ENCODE measurements at regions not wholly inside any gene's neighbourhood (a gene's known extent, or its start where the extent isn't known, plus 50 kb on each side); places are given as distances from the start of the nearest gene placed in this dataset.

DNA sequence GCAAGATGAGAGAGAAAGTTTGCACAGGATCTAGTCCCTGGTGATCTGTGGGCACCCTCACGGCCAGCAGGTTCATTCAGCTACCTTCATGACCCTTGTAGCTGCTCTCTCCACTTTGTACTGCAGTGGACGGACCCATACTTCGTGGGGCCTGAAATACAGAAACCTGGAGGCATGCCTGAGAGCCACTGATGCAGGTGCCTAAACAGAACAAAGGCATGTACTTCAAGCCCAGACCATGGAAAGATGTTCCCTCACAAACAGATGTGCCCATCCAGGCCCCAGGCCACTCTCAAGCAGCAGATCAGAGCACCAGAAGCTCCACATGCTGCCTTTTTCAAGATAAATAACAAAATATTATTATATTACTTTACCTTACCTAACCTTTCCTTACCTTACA, 1629.0 kb downstream of the ARAP2 start:
- no peak for ATAC-seq
- intact Hi-C loops (cut with DNase I, micrococcal nuclease) = no loop called here
- DNase-seq = no peak

DNA sequence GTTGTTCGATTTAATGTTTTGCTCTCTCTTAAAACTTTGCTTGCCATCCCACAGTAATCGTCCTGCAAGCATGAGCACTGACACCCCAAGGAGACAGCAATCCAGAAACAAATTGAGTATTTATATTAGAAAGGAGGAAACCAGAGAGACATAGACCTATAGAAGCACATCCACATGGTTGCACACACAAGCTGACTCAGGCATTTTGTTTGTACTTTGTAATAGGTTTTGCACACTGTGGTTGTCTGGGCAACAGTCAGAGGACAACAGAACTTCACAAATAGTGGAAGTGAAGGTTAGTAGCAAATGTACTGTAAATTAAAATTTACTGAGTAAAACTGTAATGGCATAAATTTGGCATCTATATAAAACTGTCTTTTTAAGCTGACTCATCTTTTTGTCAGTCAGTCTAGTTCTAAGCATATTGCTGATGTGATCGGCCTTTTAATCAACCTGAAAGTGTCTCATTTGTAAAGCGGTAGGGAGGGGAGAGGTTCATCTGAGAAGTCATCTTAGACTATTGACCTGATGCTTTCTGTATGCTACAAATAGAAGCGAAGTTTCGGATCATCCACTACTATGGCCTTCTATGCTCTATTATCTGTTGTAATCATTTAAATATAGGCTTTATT, 1624.7 kb downstream of the ARAP2 start:
- DNase-seq = no peak
- ATAC-seq = no peak
- intact Hi-C loops (cut with DNase I, micrococcal nuclease) = no loop called here

DNA sequence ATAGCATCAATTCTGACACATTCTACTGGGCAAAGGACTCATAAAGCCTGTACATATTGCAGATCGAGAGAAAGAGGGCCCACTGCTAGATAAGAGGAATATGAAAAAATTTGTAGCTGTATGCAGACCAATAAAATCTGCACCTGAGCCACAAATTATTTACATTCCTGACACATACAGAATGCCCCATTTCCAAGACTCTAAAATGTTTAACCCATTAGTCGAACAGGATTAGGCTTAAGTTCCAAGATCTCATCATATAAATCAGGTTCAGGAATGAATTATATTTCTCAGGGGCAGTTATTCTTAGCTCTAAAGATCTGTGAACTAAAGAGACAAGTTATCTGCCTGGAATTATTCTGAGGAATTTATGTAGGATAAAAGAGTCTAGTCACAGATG, 1615.8 kb downstream of the ARAP2 start:
- intact Hi-C loops (cut with DNase I, micrococcal nuclease) = no loop called here
- no peak for ATAC-seq
- DNase-seq = no peak

DNA sequence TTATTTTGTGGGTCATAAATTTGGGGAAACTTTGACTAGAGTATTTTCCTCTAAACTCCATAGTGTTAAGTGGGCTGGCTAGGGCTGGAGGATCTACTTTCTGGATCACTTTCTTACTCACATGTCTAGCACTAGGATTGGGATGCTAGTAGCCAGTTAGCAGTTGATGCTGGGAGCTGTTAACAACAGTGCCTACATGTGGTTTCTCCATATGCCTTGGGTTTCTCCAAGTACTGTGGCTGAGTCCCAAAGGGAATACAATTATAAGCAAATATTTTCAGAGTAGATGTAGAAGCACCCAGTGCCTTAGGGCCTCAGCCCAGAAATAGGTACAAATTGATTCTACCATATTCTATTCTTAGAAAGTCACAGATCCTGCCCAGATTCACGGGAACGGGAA, 1614.9 kb downstream of the ARAP2 start:
- ATAC-seq = no peak
- DNase-seq = no peak
- intact Hi-C loops (cut with DNase I, micrococcal nuclease) = no loop called here

DNA sequence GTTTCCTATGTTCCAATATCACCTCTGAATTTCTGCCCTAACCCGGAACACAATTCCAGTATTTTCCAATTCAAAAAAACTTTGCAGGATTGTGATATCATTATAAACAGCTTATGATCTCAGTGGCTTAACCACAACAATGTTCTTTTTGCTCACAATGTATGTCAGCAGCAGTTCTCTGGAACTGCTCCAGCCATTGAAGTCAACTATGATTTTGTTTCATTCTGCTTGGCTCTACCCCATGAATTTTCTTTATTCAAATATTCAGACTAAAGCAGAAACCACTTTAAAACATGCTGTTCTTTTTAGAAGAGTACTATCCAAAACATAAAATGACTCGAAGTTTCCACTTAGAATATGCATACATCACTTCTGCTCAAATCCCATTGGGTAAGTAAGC, 1611.1 kb downstream of the ARAP2 start:
- no peak for ATAC-seq
- no peak for DNase-seq
- intact Hi-C loops (cut with DNase I, micrococcal nuclease) = no loop called here

DNA sequence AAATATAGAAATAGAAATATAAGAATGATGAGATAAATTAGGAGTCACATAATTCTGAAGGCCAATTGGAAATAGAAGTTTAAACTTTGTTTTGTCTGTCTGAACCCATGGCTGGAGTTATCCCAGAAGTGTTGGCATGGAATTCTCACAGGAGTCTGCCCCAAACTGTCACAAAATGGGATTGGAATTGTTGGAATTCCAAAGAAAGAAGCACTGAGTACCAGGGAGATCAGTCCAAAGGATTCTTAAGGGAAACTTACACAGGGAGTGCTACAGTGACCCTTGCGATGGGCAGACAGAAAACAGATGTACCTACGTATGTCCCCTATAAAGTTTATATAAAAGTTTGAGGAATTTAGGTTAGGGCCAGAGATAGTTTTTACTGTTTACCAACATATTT, 1607.7 kb downstream of the ARAP2 start:
- ATAC-seq = no peak
- intact Hi-C loops (cut with DNase I, micrococcal nuclease) = no loop called here
- no peak for DNase-seq

DNA sequence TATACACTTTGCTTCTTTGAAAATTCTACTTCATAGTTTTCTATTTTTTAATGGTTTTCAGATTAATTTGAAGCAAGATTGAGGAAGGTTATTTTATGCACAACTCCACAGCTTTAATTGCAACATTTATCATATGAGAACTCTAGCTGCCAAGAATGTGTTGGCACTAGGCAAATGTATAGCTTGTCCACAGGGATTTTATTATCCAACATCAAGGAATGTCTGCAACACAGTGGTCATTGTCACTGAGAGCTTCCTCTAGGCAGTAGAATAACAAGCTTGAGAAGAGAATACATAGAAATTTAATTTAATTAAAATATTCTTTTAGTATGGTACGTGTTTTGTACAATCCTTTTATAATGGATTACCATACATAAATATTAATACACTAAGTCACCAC, 1600.8 kb downstream of the ARAP2 start:
- intact Hi-C loops (cut with DNase I, micrococcal nuclease) = no loop called here
- ATAC-seq = no peak

DNA sequence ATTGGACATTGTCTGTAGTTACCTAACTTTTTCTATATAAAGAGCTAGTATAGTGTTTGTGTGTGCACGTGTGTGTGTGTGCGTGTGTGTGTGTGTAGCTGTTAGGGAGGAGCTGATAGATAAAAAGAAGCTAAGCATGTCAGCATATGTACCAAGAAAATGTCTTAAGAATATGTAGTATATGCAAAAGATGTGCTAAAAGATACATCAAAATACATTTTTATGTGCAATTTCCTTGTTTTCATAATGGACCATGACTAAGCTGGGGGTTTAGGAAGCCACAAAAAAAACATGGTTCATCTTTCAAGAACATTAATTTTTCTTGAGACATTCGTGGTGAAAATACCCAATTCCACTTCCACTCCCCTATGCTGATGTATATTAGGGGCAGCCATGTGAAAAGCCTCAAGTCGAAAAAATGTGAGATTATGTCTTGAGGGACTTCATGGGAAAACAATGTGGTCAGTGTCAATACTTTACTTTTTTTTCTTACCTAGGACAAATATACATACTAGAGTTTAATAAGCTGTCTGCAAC, 1599.7 kb downstream of the ARAP2 start:
- intact Hi-C loops (cut with DNase I, micrococcal nuclease) = no loop called here
- DNase-seq = no peak
- ATAC-seq = no peak

More for the DNA sequence above, 1600.8 kb downstream of the ARAP2 start:
- DNase-seq = no peak

DNA sequence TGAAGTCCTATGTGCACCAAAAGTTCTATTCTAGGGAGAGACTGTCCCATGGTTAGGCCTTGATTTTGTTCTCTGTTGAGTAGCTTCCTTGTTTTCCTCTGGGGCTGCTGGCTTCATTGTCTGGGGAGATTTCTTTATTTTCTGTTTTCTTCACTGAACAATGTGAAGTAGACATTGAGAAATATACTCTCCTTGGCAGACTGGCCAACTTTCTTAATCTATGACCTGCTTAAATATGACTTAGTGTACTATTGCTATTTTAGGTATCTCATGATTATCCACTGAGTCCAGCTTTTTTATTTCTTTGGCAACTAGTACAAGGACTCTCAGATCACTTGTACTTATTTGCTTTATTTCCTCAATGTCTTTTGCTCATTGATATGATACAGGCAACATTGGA, 1594.6 kb downstream of the ARAP2 start:
- intact Hi-C loops (cut with DNase I, micrococcal nuclease) = no loop called here
- DNase-seq = no peak
- no peak for ATAC-seq

DNA sequence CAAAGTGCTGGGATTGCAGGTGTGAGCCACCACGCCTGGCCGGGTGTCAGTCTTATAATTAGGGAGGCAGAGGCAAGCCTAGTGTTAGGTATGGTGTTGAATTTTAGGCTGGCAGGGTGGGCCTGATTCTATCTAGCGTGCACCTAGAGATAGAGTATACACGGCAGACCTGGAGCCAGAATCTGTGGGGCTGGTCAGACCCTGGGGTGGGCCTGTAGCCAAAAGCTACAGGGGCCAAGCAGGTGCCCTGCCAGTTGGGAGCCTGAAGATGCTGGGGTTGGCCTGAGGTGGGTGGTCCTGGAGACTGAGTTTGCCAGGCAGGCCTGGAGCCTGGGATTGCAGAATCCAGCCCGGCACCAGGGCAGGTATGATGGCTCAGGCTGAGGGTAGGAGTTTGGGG, 1580.3 kb downstream of the ARAP2 start:
- DNase-seq (no peak), ATAC-seq (no peak)
- intact Hi-C loops (cut with DNase I, micrococcal nuclease) = no loop called here

DNA sequence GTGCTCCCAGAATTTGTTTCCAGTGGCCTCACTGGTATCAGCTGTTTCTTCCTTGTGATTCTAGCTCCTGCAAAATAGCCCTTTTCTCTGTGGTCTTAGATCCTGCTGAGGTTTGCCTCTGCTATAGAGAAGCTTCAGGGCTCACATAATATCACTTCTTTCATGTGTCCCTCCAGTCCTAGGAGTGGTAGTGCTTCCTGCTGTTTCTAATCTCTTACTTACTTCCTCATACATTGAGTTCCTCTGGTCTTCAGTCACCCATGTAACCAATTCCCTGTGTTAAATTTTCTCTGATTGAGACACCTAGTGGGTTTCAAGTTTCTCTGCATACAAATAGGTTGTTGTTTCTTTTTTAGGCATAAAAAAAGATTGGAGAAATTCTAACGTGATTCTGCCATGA, 1567.9 kb downstream of the ARAP2 start:
- no peak for DNase-seq
- no peak for ATAC-seq
- intact Hi-C loops (cut with DNase I, micrococcal nuclease) = no loop called here

DNA sequence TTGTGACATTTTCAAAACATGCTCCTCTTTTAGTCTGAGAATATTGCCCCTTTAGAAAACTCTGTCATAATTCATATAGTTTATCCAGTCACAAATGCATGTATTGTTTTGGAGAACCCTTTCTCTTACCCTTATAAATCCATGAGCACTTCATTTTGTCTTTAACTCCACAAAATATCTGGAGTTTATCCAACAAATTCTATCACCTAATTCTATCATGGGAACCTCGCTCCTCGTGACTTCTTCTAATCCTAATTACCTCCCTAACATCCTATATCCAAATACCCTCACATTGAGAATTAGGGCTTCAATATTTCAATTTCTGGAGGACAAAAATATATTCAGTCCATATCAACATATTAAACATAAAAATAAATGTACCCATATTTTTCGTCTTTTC, 1565.9 kb downstream of the ARAP2 start:
- ATAC-seq (no peak), DNase-seq (no peak)
- intact Hi-C loops (cut with DNase I, micrococcal nuclease) = no loop called here

DNA sequence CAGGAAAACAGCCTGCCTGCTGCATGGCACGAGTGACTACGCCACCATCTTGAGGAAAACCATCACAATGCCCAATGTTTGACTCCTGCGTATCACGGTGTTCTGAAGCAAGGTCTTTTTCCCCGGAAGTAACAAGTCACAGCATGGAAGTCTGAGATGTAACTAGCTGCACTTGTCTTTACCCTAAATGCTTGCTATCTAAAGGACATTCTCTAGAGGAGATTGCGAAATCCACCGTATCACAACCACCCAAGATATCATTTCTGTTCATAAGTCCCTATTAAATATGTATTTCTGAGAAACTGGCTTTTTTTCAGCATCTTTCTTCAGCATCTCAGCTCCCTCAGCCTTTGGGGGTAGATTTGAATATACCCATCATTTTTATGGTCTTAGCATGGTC, 1565.1 kb downstream of the ARAP2 start:
- intact Hi-C loops (cut with DNase I, micrococcal nuclease) = no loop called here
- ATAC-seq (no peak), DNase-seq (no peak)

DNA sequence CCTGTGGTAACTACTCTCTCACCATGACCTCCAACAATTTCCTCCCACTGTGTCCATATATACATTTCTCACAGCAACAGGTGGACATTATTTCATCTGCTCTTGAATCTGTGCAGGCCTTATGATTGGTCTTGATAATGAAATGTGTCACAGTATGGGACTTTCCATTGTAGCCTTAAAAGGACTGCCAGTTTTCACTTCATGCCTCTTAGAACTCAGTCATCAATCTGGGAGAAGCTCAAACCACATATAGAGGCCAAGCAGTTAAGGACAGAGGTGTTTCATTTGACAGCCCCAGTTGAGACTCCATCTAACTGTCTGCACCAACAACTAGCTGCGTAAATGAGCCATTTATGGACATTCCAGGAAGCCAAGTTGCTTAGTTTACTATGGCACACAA, 1534.8 kb downstream of the ARAP2 start:
- DNase-seq = no peak
- no peak for ATAC-seq
- intact Hi-C loops (cut with DNase I, micrococcal nuclease) = no loop called here

DNA sequence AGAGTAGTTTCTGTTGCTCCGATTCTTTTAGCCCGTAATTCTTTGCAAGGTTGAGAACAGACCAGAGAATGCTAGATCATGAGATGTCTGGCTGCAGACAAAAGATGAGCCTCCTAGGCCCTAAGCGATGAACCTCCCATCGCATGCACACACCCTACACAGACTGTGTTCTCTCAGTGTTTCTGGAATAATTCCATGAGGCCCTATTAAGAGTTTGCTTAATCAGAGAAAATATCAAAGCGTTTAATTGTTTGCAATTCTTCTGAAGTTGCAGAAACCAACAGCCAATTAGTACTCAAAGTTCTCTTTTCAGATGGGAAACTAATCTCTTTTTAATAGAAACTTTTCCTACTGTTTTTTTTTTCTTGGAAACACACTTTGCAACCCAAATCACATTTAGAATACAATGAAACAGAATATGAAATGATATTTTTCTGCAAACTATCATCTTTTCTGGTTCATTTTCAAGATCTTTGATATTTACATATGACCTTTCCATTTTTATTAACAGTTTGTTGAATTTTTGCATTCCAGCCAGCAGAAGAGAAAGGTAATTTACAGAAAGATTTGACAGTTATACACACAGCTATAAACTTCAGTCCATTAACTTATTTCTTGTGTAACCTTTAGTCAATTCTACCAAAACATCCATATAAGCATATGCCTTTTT, 1525.6 kb downstream of the ARAP2 start:
- DNase-seq (no peak), ATAC-seq (no peak)
- intact Hi-C loops (cut with DNase I, micrococcal nuclease) = no loop called here

DNA sequence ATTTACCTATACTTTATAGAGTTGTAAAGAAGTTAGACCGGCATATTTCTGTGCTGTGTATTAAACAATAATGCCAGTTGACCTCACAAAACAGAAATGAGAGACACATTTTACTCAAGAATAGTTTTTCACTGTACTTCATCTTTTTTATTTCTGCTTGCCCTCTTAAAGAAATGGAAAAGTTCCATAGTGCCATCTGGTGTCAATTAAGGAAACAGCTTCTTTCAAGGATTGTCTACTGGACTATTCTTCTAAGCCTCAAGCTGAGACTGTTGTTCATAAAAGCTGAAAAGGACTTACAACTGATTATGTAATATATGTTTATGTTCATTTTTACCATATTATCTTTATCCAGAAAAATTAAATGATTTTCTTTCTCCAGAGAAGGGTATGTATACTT, 1523.7 kb downstream of the ARAP2 start:
- ATAC-seq = no peak
- intact Hi-C loops (cut with DNase I, micrococcal nuclease) = no loop called here
- DNase-seq = no peak

DNA sequence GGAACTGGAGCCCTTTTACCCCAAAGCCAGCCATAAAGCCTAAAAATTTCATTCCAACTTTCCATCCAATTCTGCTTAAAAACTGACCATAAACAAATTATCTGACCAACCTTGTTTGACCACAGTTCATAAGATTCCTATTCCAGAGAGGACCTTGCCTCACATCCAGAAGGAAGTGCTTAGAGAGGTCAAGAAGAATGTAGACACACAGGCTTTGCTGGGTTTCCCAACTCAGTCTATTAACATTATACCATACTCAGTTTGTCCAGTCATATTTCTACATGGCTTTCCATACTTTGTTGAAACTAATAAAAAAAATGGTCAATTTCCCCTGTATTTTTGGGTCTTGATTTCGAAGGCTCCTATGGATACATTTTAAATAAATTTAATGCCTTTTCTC, 1522.5 kb downstream of the ARAP2 start:
- intact Hi-C loops (cut with DNase I, micrococcal nuclease) = no loop called here
- no peak for ATAC-seq
- no peak for DNase-seq

DNA sequence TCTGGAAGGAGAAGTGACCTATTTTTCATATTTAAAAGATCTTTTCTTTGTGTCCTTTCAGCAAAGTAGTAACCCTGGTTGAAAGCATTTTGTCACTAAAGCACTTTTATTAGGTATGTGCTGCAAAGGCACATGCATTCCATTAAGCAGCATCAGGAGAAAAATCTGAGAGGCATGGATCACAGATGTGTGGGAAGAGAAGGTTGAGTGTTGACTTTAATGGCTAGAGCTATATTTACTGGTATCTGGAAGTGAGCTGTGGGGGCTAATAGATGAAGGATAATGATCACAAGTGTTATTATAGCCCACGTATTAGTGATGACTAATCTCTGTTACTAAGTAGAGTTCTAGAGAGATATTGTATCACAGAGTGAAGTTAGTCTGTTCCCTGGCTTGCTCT, 1520.7 kb downstream of the ARAP2 start:
- ATAC-seq (no peak), DNase-seq (no peak)
- intact Hi-C loops (cut with DNase I, micrococcal nuclease) = no loop called here

DNA sequence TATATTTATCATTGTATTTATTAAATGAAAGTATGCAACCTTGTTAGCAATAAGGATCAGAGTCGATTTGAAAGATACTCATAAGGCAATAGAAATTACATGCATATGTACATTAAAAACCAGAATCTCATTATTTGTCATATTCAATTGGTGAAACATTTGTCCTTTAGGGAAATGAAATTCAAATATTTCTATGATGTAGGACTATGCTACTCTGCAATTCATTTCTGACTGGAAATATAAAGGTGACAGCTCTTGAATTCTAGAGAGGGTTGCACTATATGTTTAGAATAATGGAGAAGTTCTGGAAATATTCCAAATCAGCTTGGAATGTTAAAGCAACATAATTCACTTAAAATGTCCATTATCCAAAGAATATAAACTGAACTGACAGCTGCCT, 1519.8 kb downstream of the ARAP2 start:
- DNase-seq (no peak), ATAC-seq (no peak)
- intact Hi-C loops (cut with DNase I, micrococcal nuclease) = no loop called here

DNA sequence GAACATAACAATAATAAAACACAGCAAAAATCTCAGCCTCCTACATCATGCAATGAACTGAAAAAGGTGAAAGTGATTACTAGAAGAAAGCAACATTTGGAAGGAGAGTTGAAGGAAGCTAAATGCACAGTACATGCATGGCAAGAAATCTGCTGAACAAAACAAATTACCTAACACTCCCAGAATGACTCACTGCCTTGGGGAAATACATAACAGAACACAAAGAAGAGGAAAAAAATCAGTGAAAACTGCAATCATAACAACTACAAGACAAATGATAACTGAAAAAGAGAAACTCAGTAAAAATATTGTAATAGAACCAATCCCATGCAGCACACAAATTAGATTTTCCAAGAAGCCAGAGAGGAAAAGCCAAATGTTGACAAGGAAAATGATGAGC, 1513.2 kb downstream of the ARAP2 start:
- ATAC-seq = no peak
- DNase-seq = no peak
- intact Hi-C loops (cut with DNase I, micrococcal nuclease) = no loop called here
